Astrocyte (in vitro differentiated cells and primary cell): ENCODE measurements at regions not wholly inside any gene's neighbourhood (a gene's known extent, or its start where the extent isn't known, plus 50 kb on each side); places are given as distances from the start of the nearest gene placed in this dataset.

Source experiments
- DNase-seq: peaks from one replicate; pipeline ENCODE4 v3.0.0-alpha.2; 2010; ENCODE audit warnings: low read depth
- FAIRE-seq: peaks from 2 replicates; lab custom pipeline; 2011; peaks lifted over from hg19 to GRCh38; lab: Jason Lieb, UNC
- H2AFZ ChIP-seq: 2 replicates; pipeline ENCODE4 v1.6.0; 2012; ENCODE audit warnings: low read depth, low read length, inconsistent platforms
- H3K27ac ChIP-seq: 2 replicates; pipeline ENCODE4 v1.5.1; 2011; ENCODE audit warnings: low read depth, low read length, inconsistent platforms
- H3K27me3 ChIP-seq: 2 replicates; pipeline ENCODE4 v1.6.0; 2011; ENCODE audit warnings: low read length, inconsistent platforms; ENCODE audit not compliant: insufficient read depth
- H3K36me3 ChIP-seq: 2 replicates; pipeline ENCODE4 v1.5.1; 2011; ENCODE audit warnings: low read length, inconsistent platforms; ENCODE audit not compliant: insufficient read depth
- H3K4me1 ChIP-seq: 2 replicates; pipeline ENCODE4 v1.5.1; 2011; ENCODE audit warnings: low read length, inconsistent platforms; ENCODE audit not compliant: insufficient read depth
- H3K4me2 ChIP-seq: 2 replicates; pipeline ENCODE4 v1.6.0; 2012; ENCODE audit warnings: low read length, inconsistent platforms
- H3K4me3 ChIP-seq: 2 replicates; pipeline ENCODE4 v1.5.1; 2011; ENCODE audit warnings: low read depth, mild to moderate bottlenecking, low read length, inconsistent platforms; ENCODE audit not compliant: insufficient read depth
- H3K79me2 ChIP-seq: 2 replicates; pipeline ENCODE4 v1.6.0; 2012; ENCODE audit warnings: mild to moderate bottlenecking, low read length, inconsistent platforms; ENCODE audit not compliant: insufficient read depth
- H3K9ac ChIP-seq: 2 replicates; pipeline ENCODE4 v1.6.0; 2012; ENCODE audit warnings: mild to moderate bottlenecking, low read length, inconsistent platforms
- H3K9me3 ChIP-seq: 2 replicates; pipeline ENCODE4 v1.5.1; 2012; ENCODE audit warnings: low read depth, mild to moderate bottlenecking, low read length, inconsistent platforms; ENCODE audit not compliant: insufficient read depth
- H4K20me1 ChIP-seq: 2 replicates; pipeline ENCODE4 v1.6.0; 2012; ENCODE audit warnings: low read length, inconsistent platforms; ENCODE audit not compliant: insufficient read depth
- H3K27ac Mint-ChIP-seq: one replicate; pipeline ENCODE4 v1.8.0; 2021; ENCODE audit warnings: mild to moderate bottlenecking, mixed read lengths; ENCODE audit not compliant: unreplicated experiment
- H3K27me3 Mint-ChIP-seq: one replicate; pipeline ENCODE4 v1.8.0; 2021; ENCODE audit warnings: low read depth, mixed read lengths; ENCODE audit not compliant: unreplicated experiment
- H3K36me3 Mint-ChIP-seq: one replicate; pipeline ENCODE4 v1.8.0; 2021; ENCODE audit warnings: low read depth, mixed read lengths; ENCODE audit not compliant: unreplicated experiment
- H3K4me1 Mint-ChIP-seq: one replicate; pipeline ENCODE4 v1.8.0; 2021; ENCODE audit warnings: low read depth, mixed read lengths; ENCODE audit not compliant: unreplicated experiment
- H3K4me3 Mint-ChIP-seq: one replicate; pipeline ENCODE4 v1.8.0; 2021; ENCODE audit warnings: mild to moderate bottlenecking, moderate library complexity, mixed read lengths; ENCODE audit not compliant: unreplicated experiment
- H3K9me3 Mint-ChIP-seq: one replicate; pipeline ENCODE4 v1.8.0; 2021; ENCODE audit warnings: mild to moderate bottlenecking, mixed read lengths; ENCODE audit not compliant: unreplicated experiment
- EZH2 ChIP-seq: IDR thresholded peaks from 2 replicates; pipeline ENCODE4 v1.6.1; 2012; ENCODE audit warnings: mild to moderate bottlenecking, low read length, inconsistent platforms; ENCODE audit not compliant: insufficient read depth
- TF ChIP-seq, protein P1 (sequence below): IDR thresholded peaks from 2 replicates; pipeline ENCODE4 v1.5.1; 2011; ENCODE audit warnings: low read depth, mild to moderate bottlenecking, inconsistent platforms, low read length, moderate library complexity; ENCODE audit not compliant: insufficient read depth

DNA sequence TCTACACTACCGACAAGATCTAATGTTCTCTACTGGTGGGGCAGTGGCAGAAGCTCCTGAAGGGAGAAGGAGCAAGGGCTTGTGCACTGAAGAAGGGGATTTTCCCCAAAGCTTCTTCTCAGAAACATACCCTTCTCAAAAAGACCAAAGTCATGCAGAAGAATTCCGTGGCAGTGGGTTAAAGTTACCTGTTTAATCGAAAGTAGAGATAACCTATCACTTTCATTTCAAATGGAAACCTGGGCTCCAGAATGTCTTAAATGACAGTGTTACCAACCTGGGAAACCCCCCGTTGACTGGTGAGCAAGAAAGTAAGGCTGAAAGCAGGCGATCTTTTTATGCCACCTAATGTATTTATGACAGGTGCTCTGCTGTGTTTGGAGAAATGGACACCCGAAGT, 92.5 kb upstream of the TEX13D start:
- Histone ChIP-seq H4K20me1 (no peaks in the 10 kb centered on the region), H3K4me1 (no peaks in the 10 kb centered on the region), H3K27ac (no peak overlapping the region), H3K27me3 (no peaks in the 10 kb centered on the region), H3K4me3 (no peak overlapping the region), H3K79me2 (no peaks in the 10 kb centered on the region), H3K9me3 (no peaks in the 10 kb centered on the region), H3K4me2 (no peak overlapping the region), H3K9ac (no peak overlapping the region), H3K36me3 (no peaks in the 10 kb centered on the region), H2AFZ (no peak overlapping the region)
- Mint-ChIP-seq H3K27me3 (no peaks in the 10 kb centered on the region), H3K36me3 (no peaks in the 10 kb centered on the region), H3K9me3 (no peaks in the 10 kb centered on the region), H3K4me1 (no peaks in the 10 kb centered on the region), H3K4me3 (no peak overlapping the region), H3K27ac (no peak overlapping the region)
- no peak for DNase-seq
- TF ChIP-seq, protein P1, sequence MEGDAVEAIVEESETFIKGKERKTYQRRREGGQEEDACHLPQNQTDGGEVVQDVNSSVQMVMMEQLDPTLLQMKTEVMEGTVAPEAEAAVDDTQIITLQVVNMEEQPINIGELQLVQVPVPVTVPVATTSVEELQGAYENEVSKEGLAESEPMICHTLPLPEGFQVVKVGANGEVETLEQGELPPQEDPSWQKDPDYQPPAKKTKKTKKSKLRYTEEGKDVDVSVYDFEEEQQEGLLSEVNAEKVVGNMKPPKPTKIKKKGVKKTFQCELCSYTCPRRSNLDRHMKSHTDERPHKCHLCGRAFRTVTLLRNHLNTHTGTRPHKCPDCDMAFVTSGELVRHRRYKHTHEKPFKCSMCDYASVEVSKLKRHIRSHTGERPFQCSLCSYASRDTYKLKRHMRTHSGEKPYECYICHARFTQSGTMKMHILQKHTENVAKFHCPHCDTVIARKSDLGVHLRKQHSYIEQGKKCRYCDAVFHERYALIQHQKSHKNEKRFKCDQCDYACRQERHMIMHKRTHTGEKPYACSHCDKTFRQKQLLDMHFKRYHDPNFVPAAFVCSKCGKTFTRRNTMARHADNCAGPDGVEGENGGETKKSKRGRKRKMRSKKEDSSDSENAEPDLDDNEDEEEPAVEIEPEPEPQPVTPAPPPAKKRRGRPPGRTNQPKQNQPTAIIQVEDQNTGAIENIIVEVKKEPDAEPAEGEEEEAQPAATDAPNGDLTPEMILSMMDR = no peak
- TF ChIP-seq EZH2 = no peak
- FAIRE-seq = peak; percentile 20

DNA sequence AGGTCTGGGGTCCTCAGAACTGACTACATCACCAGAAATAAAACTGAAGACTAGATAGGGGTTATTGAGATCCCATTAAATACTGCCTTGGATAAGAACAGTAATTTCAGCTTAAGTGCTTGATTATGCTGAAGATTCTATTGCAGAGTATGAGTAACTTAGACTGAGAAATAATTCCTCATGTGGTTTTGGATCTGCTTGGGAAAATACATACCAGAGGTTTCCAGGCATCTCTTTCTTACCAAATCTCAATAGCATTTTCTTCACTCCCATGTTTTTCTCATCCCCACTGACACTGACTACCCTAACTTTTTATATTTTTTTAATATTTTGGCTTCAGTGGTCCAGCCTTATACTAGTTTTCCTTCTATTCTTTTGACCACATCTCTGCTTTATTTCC, 92.0 kb upstream of the TEX13D start:
- H3K27ac Mint-ChIP-seq = no peak overlapping the region
- Histone ChIP-seq H2AFZ (no peak overlapping the region), H3K36me3 (no peaks in the 10 kb centered on the region), H3K79me2 (no peaks in the 10 kb centered on the region), H4K20me1 (no peaks in the 10 kb centered on the region), H3K9me3 (no peaks in the 10 kb centered on the region), H3K27ac (no peak overlapping the region), H3K9ac (no peak overlapping the region), H3K4me2 (no peak overlapping the region), H3K4me3 (no peak overlapping the region), H3K27me3 (no peaks in the 10 kb centered on the region), H3K4me1 (no peaks in the 10 kb centered on the region)
- no peaks in the 10 kb centered on the region for H3K4me1 Mint-ChIP-seq
- H3K9me3 Mint-ChIP-seq = no peaks in the 10 kb centered on the region
- FAIRE-seq (peak; percentile 13), DNase-seq (peak; percentile 54)
- TF ChIP-seq, protein P1 = no peak
- TF ChIP-seq EZH2 = no peak
- no peaks in the 10 kb centered on the region for H3K27me3 Mint-ChIP-seq
- H3K4me3 Mint-ChIP-seq = no peak overlapping the region
- no peaks in the 10 kb centered on the region for H3K36me3 Mint-ChIP-seq

GRCh38 chrX:124242131-124242530, 90.3 kb upstream of the TEX13D start:
- Histone ChIP-seq H3K9ac (no peak overlapping the region), H3K79me2 (no peaks in the 10 kb centered on the region), H3K9me3 (no peaks in the 10 kb centered on the region), H2AFZ (no peak overlapping the region), H4K20me1 (no peaks in the 10 kb centered on the region), H3K36me3 (no peaks in the 10 kb centered on the region), H3K4me1 (no peaks in the 10 kb centered on the region), H3K4me3 (no peak overlapping the region), H3K27me3 (no peaks in the 10 kb centered on the region), H3K27ac (no peak overlapping the region), H3K4me2 (no peak overlapping the region)
- H3K4me1 Mint-ChIP-seq = no peaks in the 10 kb centered on the region
- no peaks in the 10 kb centered on the region for H3K9me3 Mint-ChIP-seq
- H3K27me3 Mint-ChIP-seq = no peaks in the 10 kb centered on the region
- H3K36me3 Mint-ChIP-seq = no peaks in the 10 kb centered on the region
- H3K4me3 Mint-ChIP-seq = no peak overlapping the region
- no peak for TF ChIP-seq EZH2
- TF ChIP-seq, protein P1 = no peak
- H3K27ac Mint-ChIP-seq = peak overlapping the region; percentile 66
- DNase-seq (no peak), FAIRE-seq (peak; percentile 92)
